Left lung (tissue), 4 donors: ENCODE measurements at regions not wholly inside any gene's neighbourhood (a gene's known extent, or its start where the extent isn't known, plus 50 kb on each side); places are given as distances from the start of the nearest gene placed in this dataset.
"Not testable (repeated sequence)": the region's sequence is repeated elsewhere in the genome, so short reads cannot be mapped to it uniquely, and the experiment has no call there.

Experiments
- ATAC-seq: fragments of 200-7000 bp; cut with Tn5 transposase; one replicate; pipeline ENCODE4 v1.9.1; 2020; ENCODE audit warnings: moderate library complexity
- DNase-seq, 4 donors: peaks; one replicate each; pipeline ENCODE4 v3.0.0-alpha.2; 2013 to 2020
- H3K27ac ChIP-seq, 2 donors: fragments of 200-600 bp; sonication (generic) in 1 of 2; one replicate each; pipeline versions ENCODE4 v1.5.0 to v1.8.0; 2020 to 2021
- H3K27me3 ChIP-seq, 2 donors: fragments of 200-600 bp; sonication (generic) in 1 of 2; one replicate each; pipeline versions ENCODE4 v1.5.0 to v1.8.0; 2020 to 2021
- H3K36me3 ChIP-seq, 2 donors: fragments of 200-600 bp; sonication (generic) in 1 of 2; one replicate each; pipeline versions ENCODE4 v1.5.0 to v1.8.0; 2020 to 2021
- H3K4me1 ChIP-seq, 2 donors: fragments of 200-600 bp; one replicate each; pipeline ENCODE4 v1.8.0; 2021
- H3K4me3 ChIP-seq, 2 donors: fragments of 200-600 bp; sonication (generic) in 1 of 2; one replicate each; pipeline versions ENCODE4 v1.5.0 to v1.8.0; 2020 to 2021; ENCODE audit warnings: mild to moderate bottlenecking in 1 of 2
- H3K9me3 ChIP-seq, 2 donors: fragments of 200-600 bp; sonication (generic) in 1 of 2; one replicate each; pipeline versions ENCODE4 v1.5.0 to v1.8.0; 2020 to 2021
- intact Hi-C, 2 donors: fragments of 100-400 bp; cut with DNase I; formaldehyde crosslinking; loops; one replicate each; pipeline versions ENCODE4 v1.11.2 to v1.14.2; 2022
- TF ChIP-seq, protein P1 (sequence below), 2 donors: fragments of 200-600 bp; sonication (generic) in 1 of 2; IDR thresholded peaks; one replicate each; pipeline versions ENCODE4 v1.5.0 to v1.8.0; 2021; ENCODE audit warnings: antibody characterized with exemption in 2 of 2
- donor health status: DM: no; HTN: yes; CAD: no.
- donor health status: DM: no; HTN: no; CAD: no.

DNA sequence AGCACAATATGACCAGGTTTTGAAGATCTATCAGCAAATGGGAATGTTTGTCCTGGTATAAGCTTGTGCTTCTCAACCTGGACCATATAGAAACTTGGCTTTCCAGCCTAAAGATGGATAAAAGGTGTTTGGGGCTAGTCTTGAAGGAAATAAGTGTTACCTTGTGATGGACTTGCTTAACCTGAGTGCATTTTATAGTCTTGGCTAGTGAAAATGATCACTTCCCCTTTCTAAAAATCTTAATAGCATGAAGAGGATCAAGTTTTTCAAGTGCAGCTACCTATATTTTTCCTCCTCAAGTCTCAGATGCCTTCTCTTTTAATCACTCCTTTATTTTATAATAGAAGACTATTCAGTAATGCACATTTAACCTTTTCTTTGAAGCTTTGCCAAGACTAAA is 919.8 kb upstream of the SLITRK1 start:
- Histone ChIP-seq H3K4me1 (no peaks in the 10 kb centered on the region), H3K36me3 (no peaks in the 10 kb centered on the region), H3K27me3 (no peaks in the 10 kb centered on the region), H3K27ac (no peak overlapping the region), H3K4me3 (no peak overlapping the region), H3K9me3 (peaks cover 0 to 2% of the 10 kb centered on the region in 2 donors)
- TF ChIP-seq, protein P1, sequence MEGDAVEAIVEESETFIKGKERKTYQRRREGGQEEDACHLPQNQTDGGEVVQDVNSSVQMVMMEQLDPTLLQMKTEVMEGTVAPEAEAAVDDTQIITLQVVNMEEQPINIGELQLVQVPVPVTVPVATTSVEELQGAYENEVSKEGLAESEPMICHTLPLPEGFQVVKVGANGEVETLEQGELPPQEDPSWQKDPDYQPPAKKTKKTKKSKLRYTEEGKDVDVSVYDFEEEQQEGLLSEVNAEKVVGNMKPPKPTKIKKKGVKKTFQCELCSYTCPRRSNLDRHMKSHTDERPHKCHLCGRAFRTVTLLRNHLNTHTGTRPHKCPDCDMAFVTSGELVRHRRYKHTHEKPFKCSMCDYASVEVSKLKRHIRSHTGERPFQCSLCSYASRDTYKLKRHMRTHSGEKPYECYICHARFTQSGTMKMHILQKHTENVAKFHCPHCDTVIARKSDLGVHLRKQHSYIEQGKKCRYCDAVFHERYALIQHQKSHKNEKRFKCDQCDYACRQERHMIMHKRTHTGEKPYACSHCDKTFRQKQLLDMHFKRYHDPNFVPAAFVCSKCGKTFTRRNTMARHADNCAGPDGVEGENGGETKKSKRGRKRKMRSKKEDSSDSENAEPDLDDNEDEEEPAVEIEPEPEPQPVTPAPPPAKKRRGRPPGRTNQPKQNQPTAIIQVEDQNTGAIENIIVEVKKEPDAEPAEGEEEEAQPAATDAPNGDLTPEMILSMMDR (IDR thresholded peaks at IDR 0.05) = no peak
- DNase-seq (no peak), ATAC-seq (no peak)
- intact Hi-C loops = no loop called here

DNA sequence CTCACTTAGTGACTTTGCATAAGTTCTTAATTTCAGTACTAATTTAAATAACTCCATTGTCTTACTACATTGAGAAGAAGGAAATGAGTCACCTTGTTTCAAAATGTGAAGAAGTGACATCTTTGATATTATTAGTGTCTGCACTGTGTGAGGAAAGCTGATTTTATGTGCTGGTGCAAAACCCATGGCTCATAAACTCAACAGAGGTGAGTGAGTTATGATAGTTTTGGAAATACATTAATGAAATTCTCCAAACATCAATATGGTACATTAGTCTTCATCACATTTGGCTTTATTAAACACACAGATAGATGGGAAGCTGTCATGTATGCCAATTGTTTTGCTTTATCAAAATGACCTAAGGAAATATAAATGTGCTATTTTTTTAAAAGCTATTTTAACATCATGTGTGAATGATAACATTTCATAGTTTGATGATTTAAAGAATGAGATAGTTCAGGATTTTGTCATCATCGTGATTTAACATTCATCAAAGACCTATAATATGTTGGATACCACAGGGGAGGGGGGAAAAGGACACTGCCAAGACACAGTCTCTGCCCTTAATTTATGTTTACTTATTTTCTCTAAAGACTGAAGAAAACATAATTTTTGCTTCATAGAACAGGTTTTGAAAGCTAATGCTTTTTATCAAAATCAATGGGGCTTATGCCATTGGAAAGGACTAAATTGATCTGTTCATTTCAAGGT is 902.3 kb upstream of the SLITRK1 start:
- Histone ChIP-seq H3K4me3 (no peak overlapping the region), H3K36me3 (no peaks in the 10 kb centered on the region), H3K4me1 (no peaks in the 10 kb centered on the region), H3K27me3 (no peaks in the 10 kb centered on the region), H3K9me3 (peaks cover 0 to 15% of the 10 kb centered on the region in 2 donors), H3K27ac (no peak overlapping the region)
- TF ChIP-seq, protein P1 (IDR thresholded peaks at IDR 0.05) = no peak
- ATAC-seq (no peak), DNase-seq (no peak)
- intact Hi-C loops = no loop called here

- no peak for ATAC-seq
- TF ChIP-seq, protein P1 (IDR thresholded peaks at IDR 0.05) = no peak
- no peak overlapping the region for H3K4me3 ChIP-seq
- no peak overlapping the region for H3K27ac ChIP-seq
- no peaks in the 10 kb centered on the region for H3K27me3 ChIP-seq
- intact Hi-C loops = no loop called here
- H3K36me3 ChIP-seq = no peaks in the 10 kb centered on the region
- no peak for DNase-seq
- no peaks in the 10 kb centered on the region for H3K4me1 ChIP-seq
- H3K9me3 ChIP-seq = no peaks in the 10 kb centered on the region
These were observed 895.0 kb upstream of the SLITRK1 start for GRCh38 chr13:84777316-84777715.

DNA sequence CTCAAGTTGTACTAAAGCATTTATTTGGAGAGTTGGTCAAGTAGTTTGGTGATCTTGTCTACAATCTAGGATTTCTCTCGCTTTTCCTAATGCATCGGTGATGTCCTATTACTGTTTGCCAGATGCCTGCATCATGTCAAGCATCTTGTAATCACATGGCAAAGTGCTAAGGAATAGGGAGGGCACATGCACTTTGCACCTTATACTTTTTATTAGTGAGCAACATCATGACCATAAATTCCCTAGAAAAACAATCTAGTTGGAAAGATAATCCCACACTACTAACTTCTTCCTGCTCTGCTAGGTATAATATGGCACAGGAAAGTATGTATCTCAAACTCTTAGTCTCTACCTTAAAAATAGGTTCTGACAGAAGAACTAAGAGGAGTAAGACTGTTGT is 894.3 kb upstream of the SLITRK1 start:
- no peaks in the 10 kb centered on the region for H3K4me1 ChIP-seq
- H3K27me3 ChIP-seq = no peaks in the 10 kb centered on the region
- H3K4me3 ChIP-seq = no peak overlapping the region
- no peak overlapping the region for H3K27ac ChIP-seq
- ATAC-seq (no peak), DNase-seq (no peak)
- no peaks in the 10 kb centered on the region for H3K9me3 ChIP-seq
- intact Hi-C loops = no loop called here
- H3K36me3 ChIP-seq = no peaks in the 10 kb centered on the region
- TF ChIP-seq, protein P1 (IDR thresholded peaks at IDR 0.05) = no peak

DNA sequence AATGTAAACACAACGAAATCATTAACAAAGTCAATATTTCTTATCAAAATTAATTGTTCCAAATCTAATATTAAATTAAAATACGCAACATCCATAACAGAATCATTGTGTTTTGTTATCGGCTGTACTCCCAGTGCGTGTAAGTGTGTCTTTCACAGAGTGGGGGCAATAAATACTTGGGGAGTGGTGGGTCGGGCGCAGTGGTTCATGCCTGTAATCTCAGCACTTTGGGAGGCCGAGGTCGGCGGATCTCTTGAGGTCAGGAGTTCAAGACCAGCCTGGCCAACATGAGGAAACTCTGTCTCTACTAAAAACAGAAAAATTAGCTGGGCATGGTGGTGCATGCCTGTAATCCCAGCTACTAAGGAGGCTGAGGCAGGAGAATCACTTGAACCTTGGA is 893.6 kb upstream of the SLITRK1 start:
- H3K27ac ChIP-seq, ATAC-seq, intact Hi-C loops, H3K9me3 ChIP-seq, H3K4me3 ChIP-seq, H3K4me1 ChIP-seq, DNase-seq, H3K36me3 ChIP-seq, H3K27me3 ChIP-seq: not testable (repeated sequence)

GRCh38 chr13:84774111-84774510 is 891.8 kb upstream of the SLITRK1 start:
- no peak for ATAC-seq
- Histone ChIP-seq H3K9me3 (no peaks in the 10 kb centered on the region), H3K27me3 (no peaks in the 10 kb centered on the region), H3K4me1 (no peaks in the 10 kb centered on the region), H3K36me3 (no peaks in the 10 kb centered on the region), H3K4me3 (no peak overlapping the region), H3K27ac (no peak overlapping the region)
- intact Hi-C loops = no loop called here
- DNase-seq = no peak
- TF ChIP-seq, protein P1 (IDR thresholded peaks at IDR 0.05) = no peak
